HCT116 (cell line): ENCODE measurements at regions not wholly inside any gene's neighbourhood (a gene's known extent, or its start where the extent isn't known, plus 50 kb on each side); places are given as distances from the start of the nearest gene placed in this dataset.

Source experiments
- ATAC-seq: fragments of 200-7000 bp; cut with Tn5 transposase; 2 replicates; pipeline ENCODE4 v1.9.1; 2020; ENCODE audit warnings: mild to moderate bottlenecking, moderate library complexity
- BruUV-seq: library from RNA; stranded (reverse); fragments of 400-500 nt; replicated peaks from 2 replicates; lab custom pipeline; 2021; lab: Mats Ljungman, UMichigan
- CTCF ChIA-PET: fragments of 300-600 bp; sonication (Branson Sonifier 250); formaldehyde crosslinking; loops from one replicate; lab custom pipeline; 2021; ENCODE audit warnings: antibody characterized with exemption; lab: Charles Lee
- POLR2A ChIA-PET: fragments of 300-600, 350-600 bp; sonication (Branson Sonifier 250); formaldehyde crosslinking; loops from one replicate; lab custom pipeline; 2021; ENCODE audit warnings: antibody characterized with exemption; lab: Charles Lee
- RAD21 ChIA-PET, 2 experiments: fragments of 300-600 bp; sonication (Branson Sonifier 250); formaldehyde crosslinking; loops; one replicate each; lab custom pipeline; 2023; ENCODE audit warnings: low total read pairs in 2 of 2; ENCODE audit not compliant: uncharacterized antibody in 2 of 2, unreplicated experiment in 2 of 2, low non-redundant PET in 1 of 2; lab: Charles Lee
- DNase-seq: peaks from one replicate; pipeline ENCODE4 v3.0.0-alpha.2; 2010; ENCODE audit warnings: low read depth, low spot score
- H2AFZ ChIP-seq: fragments of 200-600 bp; shearing (Covaris generic), sonication (generic); 2 replicates; pipeline ENCODE4 v1.6.1; 2017; ENCODE audit warnings: low read depth, mixed run types, mixed read lengths, antibody characterized with exemption, low read length; ENCODE audit not compliant: poor library complexity, severe bottlenecking
- H3K27ac ChIP-seq: 2 replicates; pipeline ENCODE4 v1.5.1; 2012; ENCODE audit warnings: low read depth, low read length
- H3K27me3 ChIP-seq: fragments of 200-600 bp; sonication (generic); 2 replicates; pipeline ENCODE4 v1.6.1; 2016; ENCODE audit warnings: mixed run types, low read length, mixed read lengths; ENCODE audit not compliant: insufficient read depth
- H3K36me3 ChIP-seq, 2 experiments: fragments of 200-500 bp in 1 of 2; fragments of 200-600 bp in 1 of 2; sonication (Bioruptor generic) in 1 of 2; sonication (generic) in 1 of 2; 2 replicates each; pipeline versions ENCODE4 v1.5.1 to v1.6.1; 2014 to 2016; ENCODE audit warnings: low read length in 2 of 2, inconsistent platforms in 1 of 2, mixed read lengths in 1 of 2, mixed run types in 1 of 2; ENCODE audit not compliant: insufficient read depth in 2 of 2, control insufficient read depth in 1 of 2
- H3K4me1 ChIP-seq, 2 experiments: fragments of 200-600 bp in 1 of 2; sonication (generic) in 1 of 2; 2 replicates each; pipeline versions ENCODE4 v1.5.1 to v1.6.1; 2012 to 2017; ENCODE audit warnings: low read length in 2 of 2, inconsistent platforms in 1 of 2, mild to moderate bottlenecking in 1 of 2, mixed read lengths in 1 of 2, mixed run types in 1 of 2, moderate library complexity in 1 of 2; ENCODE audit not compliant: insufficient read depth in 2 of 2, control insufficient read depth in 1 of 2
- H3K4me2 ChIP-seq: fragments of 200-600 bp; sonication (generic); 2 replicates; pipeline ENCODE4 v1.6.1; 2017; ENCODE audit warnings: mixed run types, low read length, mixed read lengths
- H3K4me3 ChIP-seq, 2 experiments: fragments of 200-600 bp in 1 of 2; sonication (generic) in 1 of 2; replicated peaks in 1 of 2; 2 replicates each; pipeline ENCODE4 v1.5.1; 2011 to 2016; ENCODE audit warnings: low read length in 2 of 2, control low read depth in 1 of 2, low read depth in 1 of 2, mild to moderate bottlenecking in 1 of 2, mixed read lengths in 1 of 2, mixed run types in 1 of 2
- H3K79me2 ChIP-seq: fragments of 200-600 bp; sonication (generic); 2 replicates; pipeline ENCODE4 v1.6.1; 2017; ENCODE audit warnings: mild to moderate bottlenecking, mixed run types, low read length, moderate library complexity, mixed read lengths; ENCODE audit not compliant: insufficient read depth
- H3K9ac ChIP-seq: fragments of 200-600 bp; sonication (generic); 2 replicates; pipeline ENCODE4 v1.6.1; 2016; ENCODE audit warnings: low read length, mixed read lengths
- H3K9me2 ChIP-seq: fragments of 200-600 bp; sonication (generic), shearing (Covaris generic); 2 replicates; pipeline ENCODE4 v1.6.1; 2017; ENCODE audit warnings: mixed run types, mild to moderate bottlenecking, moderate library complexity; ENCODE audit not compliant: insufficient read depth
- H3K9me3 ChIP-seq, 2 experiments: fragments of 200-500 bp in 1 of 2; fragments of 200-600 bp in 1 of 2; sonication (Bioruptor generic) in 1 of 2; sonication (generic) in 1 of 2; 2 replicates each; pipeline ENCODE4 v1.6.1; 2014 to 2017; ENCODE audit warnings: low read length in 2 of 2, mixed read lengths in 2 of 2, inconsistent platforms in 1 of 2, low read depth in 1 of 2, mild to moderate bottlenecking in 1 of 2, mixed run types in 1 of 2, moderate library complexity in 1 of 2; ENCODE audit not compliant: control insufficient read depth in 1 of 2, insufficient read depth in 1 of 2
- H4K20me1 ChIP-seq: fragments of 200-600 bp; sonication (generic), shearing (Covaris generic); 2 replicates; pipeline ENCODE4 v1.6.1; 2017; ENCODE audit warnings: mixed run types, mild to moderate bottlenecking, moderate library complexity; ENCODE audit not compliant: insufficient read depth
- CBX3 ChIP-seq: IDR thresholded peaks from 2 replicates; pipeline ENCODE4 v1.6.1; 2012; ENCODE audit warnings: low read depth
- CEBPB ChIP-seq: IDR thresholded peaks from 2 replicates; pipeline ENCODE4 v1.6.1; 2012; ENCODE audit warnings: low read depth
- EGR1 ChIP-seq: IDR thresholded peaks from 2 replicates; pipeline ENCODE4 v1.6.1; 2012; ENCODE audit warnings: low read depth
- ELF1 ChIP-seq: IDR thresholded peaks from 2 replicates; pipeline ENCODE4 v1.6.1; 2012; ENCODE audit warnings: low read depth, borderline replicate concordance
- EZH2 ChIP-seq: fragments of 200-600 bp; sonication (generic); IDR thresholded peaks from 2 replicates; pipeline ENCODE4 v1.6.1; 2017; ENCODE audit warnings: antibody characterized with exemption, mixed run types
- EZH2phosphoT487 ChIP-seq: fragments of 200-600 bp; IDR thresholded peaks from 2 replicates; pipeline ENCODE4 v1.6.1; 2018; ENCODE audit warnings: antibody characterized with exemption, borderline replicate concordance
- MAX ChIP-seq: IDR thresholded peaks from 2 replicates; pipeline ENCODE4 v1.6.1; 2012
- POLR2A ChIP-seq: IDR thresholded peaks from 2 replicates; pipeline ENCODE4 v1.7.0; 2011; ENCODE audit warnings: borderline replicate concordance; ENCODE audit not compliant: insufficient read depth, insufficient read length; ENCODE audit errors: extremely low read depth
- POLR2AphosphoS5 ChIP-seq: IDR thresholded peaks from 2 replicates; pipeline ENCODE4 v1.6.1; 2011; ENCODE audit warnings: mild to moderate bottlenecking, low read depth, low read length, moderate library complexity
- SIN3A ChIP-seq: IDR thresholded peaks from 2 replicates; pipeline ENCODE4 v1.6.1; 2012; ENCODE audit warnings: low read depth
- SP1 ChIP-seq: IDR thresholded peaks from 2 replicates; pipeline ENCODE4 v1.6.1; 2012; ENCODE audit warnings: low read depth
- SRF ChIP-seq: IDR thresholded peaks from 2 replicates; pipeline ENCODE4 v1.6.1; 2012; ENCODE audit warnings: low read depth
- TCF7L2 ChIP-seq: IDR thresholded peaks from 2 replicates; pipeline ENCODE4 v1.7.0; 2011; ENCODE audit warnings: borderline replicate concordance, inconsistent platforms; ENCODE audit not compliant: insufficient read depth, insufficient read length; ENCODE audit errors: extremely low read depth
- YY1 ChIP-seq: IDR thresholded peaks from 2 replicates; pipeline ENCODE4 v1.6.1; 2011; ENCODE audit warnings: low read length, low read depth, moderate library complexity, mild to moderate bottlenecking; ENCODE audit not compliant: insufficient replicate concordance; ENCODE audit errors: extremely low read depth
- ZFX ChIP-seq: fragments of 450-650 bp; IDR thresholded peaks from 2 replicates; pipeline ENCODE4 v1.6.1; 2017
- ZNF274 ChIP-seq: fragments of 200-500 bp; sonication (Bioruptor generic); IDR thresholded peaks from 2 replicates; pipeline ENCODE4 v1.6.1; 2014; ENCODE audit warnings: mild to moderate bottlenecking, low read depth, low read length, inconsistent platforms
- intact Hi-C: fragments of 100-400 bp; cut with micrococcal nuclease; formaldehyde crosslinking; loops from 2 replicates; pipeline ENCODE4 v1.10.0; 2022
- TF ChIP-seq, protein P1 (sequence below): IDR thresholded peaks from 2 replicates; pipeline ENCODE4 v1.6.1; 2011; ENCODE audit warnings: mild to moderate bottlenecking, low read length, moderate library complexity; ENCODE audit not compliant: insufficient replicate concordance; ENCODE audit errors: extremely low read depth
- TF ChIP-seq, protein P2 (sequence below), 3 experiments: fragments of 200-600 bp in 1 of 3; sonication (generic) in 1 of 3; IDR thresholded peaks in 2 of 3; conservative IDR thresholded peaks in 1 of 3; 2 replicates each; pipeline ENCODE4 v1.5.1; 2012 to 2017; ENCODE audit warnings: low read depth in 2 of 3, low read length in 2 of 3, antibody characterized with exemption in 1 of 3, borderline replicate concordance in 1 of 3, control low read depth in 1 of 3, mild to moderate bottlenecking in 1 of 3, mixed read lengths in 1 of 3, mixed run types in 1 of 3, moderate library complexity in 1 of 3; ENCODE audit not compliant: insufficient read depth in 1 of 3
- TF ChIP-seq, protein P3 (sequence below): IDR thresholded peaks from 2 replicates; pipeline ENCODE4 v1.6.1; 2012

- intact Hi-C loops, result no loop called here
- no peaks in the 10 kb centered on the region for H3K27me3 ChIP-seq
- no peaks in the 10 kb centered on the region for H3K36me3 ChIP-seq
- no peaks in the 10 kb centered on the region for H3K79me2 ChIP-seq
- no peak overlapping the region for H3K9ac ChIP-seq
- no peaks in the 10 kb centered on the region for H3K4me1 ChIP-seq
- no peak overlapping the region for H3K27ac ChIP-seq
- BruUV-seq, result no TSS peak
- TF ChIP-seq TCF7L2, result no peak
- TF ChIP-seq, protein P1, sequence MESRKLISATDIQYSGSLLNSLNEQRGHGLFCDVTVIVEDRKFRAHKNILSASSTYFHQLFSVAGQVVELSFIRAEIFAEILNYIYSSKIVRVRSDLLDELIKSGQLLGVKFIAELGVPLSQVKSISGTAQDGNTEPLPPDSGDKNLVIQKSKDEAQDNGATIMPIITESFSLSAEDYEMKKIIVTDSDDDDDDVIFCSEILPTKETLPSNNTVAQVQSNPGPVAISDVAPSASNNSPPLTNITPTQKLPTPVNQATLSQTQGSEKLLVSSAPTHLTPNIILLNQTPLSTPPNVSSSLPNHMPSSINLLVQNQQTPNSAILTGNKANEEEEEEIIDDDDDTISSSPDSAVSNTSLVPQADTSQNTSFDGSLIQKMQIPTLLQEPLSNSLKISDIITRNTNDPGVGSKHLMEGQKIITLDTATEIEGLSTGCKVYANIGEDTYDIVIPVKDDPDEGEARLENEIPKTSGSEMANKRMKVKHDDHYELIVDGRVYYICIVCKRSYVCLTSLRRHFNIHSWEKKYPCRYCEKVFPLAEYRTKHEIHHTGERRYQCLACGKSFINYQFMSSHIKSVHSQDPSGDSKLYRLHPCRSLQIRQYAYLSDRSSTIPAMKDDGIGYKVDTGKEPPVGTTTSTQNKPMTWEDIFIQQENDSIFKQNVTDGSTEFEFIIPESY, result no peak
- TF ChIP-seq ZNF274, result no peak
- TF ChIP-seq SRF, result no peak
- TF ChIP-seq EZH2, result no peak
- TF ChIP-seq YY1, result no peak
- no peak for TF ChIP-seq CBX3
- no peak for TF ChIP-seq EGR1
- TF ChIP-seq CEBPB, result no peak
- no peak for TF ChIP-seq ELF1
- TF ChIP-seq POLR2AphosphoS5, result no peak
- TF ChIP-seq, protein P2, sequence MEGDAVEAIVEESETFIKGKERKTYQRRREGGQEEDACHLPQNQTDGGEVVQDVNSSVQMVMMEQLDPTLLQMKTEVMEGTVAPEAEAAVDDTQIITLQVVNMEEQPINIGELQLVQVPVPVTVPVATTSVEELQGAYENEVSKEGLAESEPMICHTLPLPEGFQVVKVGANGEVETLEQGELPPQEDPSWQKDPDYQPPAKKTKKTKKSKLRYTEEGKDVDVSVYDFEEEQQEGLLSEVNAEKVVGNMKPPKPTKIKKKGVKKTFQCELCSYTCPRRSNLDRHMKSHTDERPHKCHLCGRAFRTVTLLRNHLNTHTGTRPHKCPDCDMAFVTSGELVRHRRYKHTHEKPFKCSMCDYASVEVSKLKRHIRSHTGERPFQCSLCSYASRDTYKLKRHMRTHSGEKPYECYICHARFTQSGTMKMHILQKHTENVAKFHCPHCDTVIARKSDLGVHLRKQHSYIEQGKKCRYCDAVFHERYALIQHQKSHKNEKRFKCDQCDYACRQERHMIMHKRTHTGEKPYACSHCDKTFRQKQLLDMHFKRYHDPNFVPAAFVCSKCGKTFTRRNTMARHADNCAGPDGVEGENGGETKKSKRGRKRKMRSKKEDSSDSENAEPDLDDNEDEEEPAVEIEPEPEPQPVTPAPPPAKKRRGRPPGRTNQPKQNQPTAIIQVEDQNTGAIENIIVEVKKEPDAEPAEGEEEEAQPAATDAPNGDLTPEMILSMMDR (IDR thresholded peaks at IDR 0.05 in 2 of 3, conservative IDR thresholded peaks at IDR 0.05 in 1 of 3; ENCODE audit: borderline replicate concordance in 1 of 3, insufficient read depth in 1 of 3, low read depth in 2 of 3, low read length in 2 of 3), result no peak
- no peak for TF ChIP-seq SP1
- TF ChIP-seq MAX, result no peak
- TF ChIP-seq EZH2phosphoT487, result no peak
- TF ChIP-seq, protein P3, sequence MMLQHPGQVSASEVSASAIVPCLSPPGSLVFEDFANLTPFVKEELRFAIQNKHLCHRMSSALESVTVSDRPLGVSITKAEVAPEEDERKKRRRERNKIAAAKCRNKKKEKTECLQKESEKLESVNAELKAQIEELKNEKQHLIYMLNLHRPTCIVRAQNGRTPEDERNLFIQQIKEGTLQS, result no peak
- TF ChIP-seq SIN3A, result no peak
- no peak for TF ChIP-seq ZFX
- no peak for TF ChIP-seq POLR2A
- TF ChIP-seq, all 23 proteins: peak for 0
- CTCF ChIA-PET, result no interaction called here
- H3K9me3 ChIP-seq, result no peaks in the 10 kb centered on the region
- H3K9me2 ChIP-seq, result no peaks in the 10 kb centered on the region
- POLR2A ChIA-PET, result no interaction called here
- no peak for DNase-seq
- no peak overlapping the region for H3K4me2 ChIP-seq
- H4K20me1 ChIP-seq, result no peaks in the 10 kb centered on the region
- no peak overlapping the region for H2AFZ ChIP-seq
- no peak for ATAC-seq
- H3K4me3 ChIP-seq, result no peak overlapping the region
- RAD21 ChIA-PET, result no interaction called here
Measured at GRCh38 chr12:85681333-85681732, 154.9 kb downstream of the RASSF9 start.
